H9 (cell line): ENCODE measurements at regions not wholly inside any gene's neighbourhood (a gene's known extent, or its start where the extent isn't known, plus 50 kb on each side); places are given as distances from the start of the nearest gene placed in this dataset.

Source experiments
- DNase-seq: peaks from one replicate; pipeline ENCODE4 v3.0.0-alpha.2; 2017
- H2AFZ ChIP-seq: one replicate; pipeline ENCODE4 v1.6.1; 2013; ENCODE audit warnings: mild to moderate bottlenecking, low read length, control low read depth, moderate library complexity
- H2AK5ac ChIP-seq: 2 replicates; pipeline ENCODE4 v1.6.1; 2013; ENCODE audit warnings: low read length, control low read depth, mixed read lengths; ENCODE audit not compliant: insufficient read length
- H2BK120ac ChIP-seq: one replicate; pipeline ENCODE4 v1.6.1; 2013; ENCODE audit warnings: low read depth, mild to moderate bottlenecking, low read length, control low read depth, inconsistent platforms; ENCODE audit not compliant: poor library complexity, severe bottlenecking
- H2BK12ac ChIP-seq: 2 replicates; pipeline ENCODE4 v1.6.1; 2013; ENCODE audit warnings: low read length, control low read depth, mixed read lengths, low read depth; ENCODE audit not compliant: insufficient read length
- H2BK15ac ChIP-seq: 2 replicates; pipeline ENCODE4 v1.6.1; 2013; ENCODE audit warnings: low read depth, low read length, control low read depth
- H2BK20ac ChIP-seq: one replicate; pipeline ENCODE4 v1.6.1; 2013; ENCODE audit warnings: low read depth, mild to moderate bottlenecking, low read length, control low read depth, inconsistent platforms; ENCODE audit not compliant: poor library complexity, severe bottlenecking
- H2BK5ac ChIP-seq: 2 replicates; pipeline ENCODE4 v1.6.1; 2013; ENCODE audit warnings: low read length, control low read depth, mixed read lengths; ENCODE audit not compliant: insufficient read length
- H3K14ac ChIP-seq: 2 replicates; pipeline ENCODE4 v1.6.1; 2013; ENCODE audit warnings: low read length, control low read depth; ENCODE audit not compliant: insufficient read depth
- H3K18ac ChIP-seq: 2 replicates; pipeline ENCODE4 v1.6.1; 2013; ENCODE audit warnings: low read depth, mild to moderate bottlenecking, mixed read lengths, low read length, control low read depth; ENCODE audit not compliant: insufficient read length
- H3K23ac ChIP-seq: 2 replicates; pipeline ENCODE4 v1.6.1; 2013; ENCODE audit warnings: low read length, control low read depth, mixed read lengths, low read depth; ENCODE audit not compliant: insufficient read length
- H3K23me2 ChIP-seq: 2 replicates; pipeline ENCODE4 v1.6.1; 2013; ENCODE audit warnings: low read depth, mild to moderate bottlenecking, mixed read lengths, low read length, control low read depth; ENCODE audit not compliant: insufficient read length, poor library complexity, severe bottlenecking
- H3K27ac ChIP-seq: 2 replicates; pipeline ENCODE4 v1.5.1; 2013; ENCODE audit warnings: low read length, control low read depth, mixed read lengths, low read depth; ENCODE audit not compliant: insufficient read length
- H3K27me3 ChIP-seq: 2 replicates; pipeline ENCODE4 v1.6.1; 2013; ENCODE audit warnings: low read length, control low read depth, inconsistent platforms; ENCODE audit not compliant: insufficient read depth
- H3K4ac ChIP-seq: 2 replicates; pipeline ENCODE4 v1.6.1; 2013; ENCODE audit warnings: low read depth, mild to moderate bottlenecking, control low read depth, inconsistent platforms, low read length, moderate library complexity
- H3K4me1 ChIP-seq: 2 replicates; pipeline ENCODE4 v1.6.1; 2013; ENCODE audit warnings: low read length, control low read depth, inconsistent platforms; ENCODE audit not compliant: insufficient read depth
- H3K4me2 ChIP-seq: 2 replicates; pipeline ENCODE4 v1.6.1; 2013; ENCODE audit warnings: low read length, control low read depth, mixed read lengths; ENCODE audit not compliant: insufficient read length, insufficient read depth
- H3K56ac ChIP-seq: 2 replicates; pipeline ENCODE4 v1.6.1; 2013; ENCODE audit warnings: low read depth, mild to moderate bottlenecking, mixed read lengths, low read length, control low read depth; ENCODE audit not compliant: insufficient read length
- H3K79me1 ChIP-seq: 2 replicates; pipeline ENCODE4 v1.6.1; 2013; ENCODE audit warnings: low read depth, mild to moderate bottlenecking, moderate library complexity, low read length, control low read depth, inconsistent platforms; ENCODE audit not compliant: insufficient read depth, poor library complexity, severe bottlenecking
- H3K79me2 ChIP-seq: 2 replicates; pipeline ENCODE4 v1.6.1; 2013; ENCODE audit warnings: low read length, control low read depth, inconsistent platforms; ENCODE audit not compliant: insufficient read depth
- H3K9ac ChIP-seq: 2 replicates; pipeline ENCODE4 v1.6.1; 2013; ENCODE audit warnings: low read length, control low read depth, mixed read lengths; ENCODE audit not compliant: insufficient read length; ENCODE audit errors: extremely low read depth
- H3K9me3 ChIP-seq: one replicate; pipeline ENCODE4 v1.6.1; 2013; ENCODE audit warnings: low read depth, low read length, inconsistent platforms; ENCODE audit not compliant: control insufficient read depth
- H3T11ph ChIP-seq: one replicate; pipeline ENCODE4 v1.6.1; 2013; ENCODE audit warnings: mild to moderate bottlenecking, low read length, control low read depth, inconsistent platforms
- H4K20me1 ChIP-seq: one replicate; pipeline ENCODE4 v1.6.1; 2013; ENCODE audit not compliant: control insufficient read depth, insufficient read length, insufficient read depth
- H4K5ac ChIP-seq: 2 replicates; pipeline ENCODE4 v1.6.1; 2013; ENCODE audit warnings: low read depth, mild to moderate bottlenecking, mixed read lengths, low read length, control low read depth; ENCODE audit not compliant: insufficient read length
- H4K8ac ChIP-seq: replicated peaks from 2 replicates; pipeline ENCODE4 v1.6.1; 2013; ENCODE audit warnings: low read length, control low read depth, mixed read lengths, low read depth; ENCODE audit not compliant: insufficient read length
- H4K91ac ChIP-seq: 2 replicates; pipeline ENCODE4 v1.6.1; 2013; ENCODE audit warnings: low read depth, mild to moderate bottlenecking, moderate library complexity, mixed read lengths, low read length, control low read depth; ENCODE audit not compliant: insufficient read length
- H3K27ac Mint-ChIP-seq, 3 experiments: 2 replicates in 2 of 3; 3 replicates in 1 of 3; pipeline ENCODE4 v1.8.0; 2020 to 2021; ENCODE audit warnings: mixed read lengths in 3 of 3, mild to moderate bottlenecking in 1 of 3, moderate library complexity in 1 of 3
- H3K27me3 Mint-ChIP-seq: 2 replicates; pipeline ENCODE4 v1.8.0; 2021; ENCODE audit warnings: low read depth, mild to moderate bottlenecking, moderate library complexity, mixed read lengths
- H3K36me3 Mint-ChIP-seq, 3 experiments: 2 replicates in 2 of 3; 3 replicates in 1 of 3; pipeline ENCODE4 v1.8.0; 2020 to 2021; ENCODE audit warnings: low read depth in 3 of 3, mixed read lengths in 3 of 3; ENCODE audit not compliant: insufficient read depth in 1 of 3
- H3K4me1 Mint-ChIP-seq, 2 experiments: 2 replicates each; pipeline ENCODE4 v1.8.0; 2020; ENCODE audit warnings: mixed read lengths in 2 of 2
- H3K4me3 Mint-ChIP-seq, 2 experiments: 2 replicates in 1 of 2; 3 replicates in 1 of 2; pipeline ENCODE4 v1.8.0; 2020 to 2021; ENCODE audit warnings: mild to moderate bottlenecking in 2 of 2, mixed read lengths in 2 of 2, moderate library complexity in 1 of 2
- H3K9me3 Mint-ChIP-seq, 2 experiments: 2 replicates in 1 of 2; 3 replicates in 1 of 2; pipeline ENCODE4 v1.8.0; 2020; ENCODE audit warnings: mild to moderate bottlenecking in 2 of 2, mixed read lengths in 2 of 2, moderate library complexity in 1 of 2
- WGBS: extraction: QIAGEN DNeasy Blood & Tissue Kit; methylation state at CpG from one replicate; pipeline ENCODE4 v1.1.7; 2013; ENCODE audit warnings: missing lambda C conversion rate, low lambda C conversion rate, mixed read lengths; ENCODE audit not compliant: insufficient read length; ENCODE audit errors: extremely low coverage; 5-methylcytosine and 5-hydroxymethylcytosine counted together
- TF ChIP-seq, protein P1 (sequence below): fragments of 200-600 bp; sonication (generic); conservative IDR thresholded peaks from 3 replicates; pipeline ENCODE4 v1.8.0; 2021; ENCODE audit warnings: antibody characterized with exemption, mild to moderate bottlenecking

DNA sequence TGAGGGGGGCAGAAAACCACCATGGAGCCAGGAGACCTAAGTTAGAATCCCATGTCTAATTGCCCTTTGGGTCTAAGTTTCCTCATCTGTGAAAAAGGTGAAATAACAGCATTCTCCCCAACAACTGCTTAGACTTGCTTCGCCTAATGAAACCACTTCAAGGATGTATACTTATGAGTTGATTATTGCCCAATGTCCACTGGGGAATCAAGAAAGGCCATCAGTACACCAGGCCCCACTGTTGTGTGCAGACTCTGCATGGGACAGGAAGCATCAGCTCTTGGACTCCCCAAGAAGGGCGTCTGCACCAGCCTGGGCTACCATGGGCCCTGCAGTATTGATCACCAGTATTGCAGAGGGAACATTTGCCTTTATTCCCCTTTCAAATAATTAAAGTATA, 189.6 kb downstream of the MAFB start:
- H4K8ac ChIP-seq, result no peak overlapping the region
- H3K27ac ChIP-seq, result no peak overlapping the region
- H4K5ac ChIP-seq, result no peak overlapping the region
- H3K9ac ChIP-seq, result no peak overlapping the region
- peaks cover 3% of the 10 kb centered on the region; the same call in 1 of the 2 replicates for H3K4me1 ChIP-seq
- Mint-ChIP-seq H3K9me3 (no peaks in the 10 kb centered on the region; a peak in 1 of 5 replicates), H3K4me1 (peaks cover 14% of the 10 kb centered on the region in 2 experiments), H3K27ac (no peak overlapping the region), H3K4me3 (no peak overlapping the region), H3K27me3 (peaks cover 1% of the 10 kb centered on the region; the same call in 1 of the 2 replicates), H3K36me3 (no peaks in the 10 kb centered on the region)
- no peak overlapping the region for H3K23ac ChIP-seq
- H3K56ac ChIP-seq, result no peak overlapping the region
- H2AK5ac ChIP-seq, result no peak overlapping the region
- no peaks in the 10 kb centered on the region for H3K79me1 ChIP-seq
- no peak overlapping the region for H4K91ac ChIP-seq
- H3K27me3 ChIP-seq, result no peaks in the 10 kb centered on the region
- H2BK12ac ChIP-seq, result no peak overlapping the region
- H3K9me3 ChIP-seq, result no peaks in the 10 kb centered on the region
- no peak overlapping the region for H3K4me2 ChIP-seq
- no peak overlapping the region for H2AFZ ChIP-seq
- TF ChIP-seq, protein P1, sequence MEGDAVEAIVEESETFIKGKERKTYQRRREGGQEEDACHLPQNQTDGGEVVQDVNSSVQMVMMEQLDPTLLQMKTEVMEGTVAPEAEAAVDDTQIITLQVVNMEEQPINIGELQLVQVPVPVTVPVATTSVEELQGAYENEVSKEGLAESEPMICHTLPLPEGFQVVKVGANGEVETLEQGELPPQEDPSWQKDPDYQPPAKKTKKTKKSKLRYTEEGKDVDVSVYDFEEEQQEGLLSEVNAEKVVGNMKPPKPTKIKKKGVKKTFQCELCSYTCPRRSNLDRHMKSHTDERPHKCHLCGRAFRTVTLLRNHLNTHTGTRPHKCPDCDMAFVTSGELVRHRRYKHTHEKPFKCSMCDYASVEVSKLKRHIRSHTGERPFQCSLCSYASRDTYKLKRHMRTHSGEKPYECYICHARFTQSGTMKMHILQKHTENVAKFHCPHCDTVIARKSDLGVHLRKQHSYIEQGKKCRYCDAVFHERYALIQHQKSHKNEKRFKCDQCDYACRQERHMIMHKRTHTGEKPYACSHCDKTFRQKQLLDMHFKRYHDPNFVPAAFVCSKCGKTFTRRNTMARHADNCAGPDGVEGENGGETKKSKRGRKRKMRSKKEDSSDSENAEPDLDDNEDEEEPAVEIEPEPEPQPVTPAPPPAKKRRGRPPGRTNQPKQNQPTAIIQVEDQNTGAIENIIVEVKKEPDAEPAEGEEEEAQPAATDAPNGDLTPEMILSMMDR, result no peak
- H3K23me2 ChIP-seq, result no peaks in the 10 kb centered on the region
- no peak overlapping the region for H3T11ph ChIP-seq
- no peak overlapping the region for H2BK120ac ChIP-seq
- H3K18ac ChIP-seq, result no peak overlapping the region
- H2BK15ac ChIP-seq, result no peak overlapping the region
- no peaks in the 10 kb centered on the region for H3K79me2 ChIP-seq
- no peak overlapping the region for H3K14ac ChIP-seq
- no peak overlapping the region for H2BK5ac ChIP-seq
- H3K4ac ChIP-seq, result no peak overlapping the region
- H2BK20ac ChIP-seq, result no peak overlapping the region
- WGBS, result no CpG with 5 or more reads among the region's 2 CpGs
- DNase-seq, result no peak
- no peaks in the 10 kb centered on the region for H4K20me1 ChIP-seq
